ENCODE measurements at regions not wholly inside any gene's neighbourhood (a gene's known extent, or its start where the extent isn't known, plus 50 kb on each side); places are given as distances from the start of the nearest gene placed in this dataset.

GRCh38 chr2:237026981-237027711, 58.5 kb upstream of the COPS8 start:
- TF ChIP-seq POLR2A (IDR thresholded peaks at IDR 0.05) = no peak
- TF ChIP-seq, protein P1, sequence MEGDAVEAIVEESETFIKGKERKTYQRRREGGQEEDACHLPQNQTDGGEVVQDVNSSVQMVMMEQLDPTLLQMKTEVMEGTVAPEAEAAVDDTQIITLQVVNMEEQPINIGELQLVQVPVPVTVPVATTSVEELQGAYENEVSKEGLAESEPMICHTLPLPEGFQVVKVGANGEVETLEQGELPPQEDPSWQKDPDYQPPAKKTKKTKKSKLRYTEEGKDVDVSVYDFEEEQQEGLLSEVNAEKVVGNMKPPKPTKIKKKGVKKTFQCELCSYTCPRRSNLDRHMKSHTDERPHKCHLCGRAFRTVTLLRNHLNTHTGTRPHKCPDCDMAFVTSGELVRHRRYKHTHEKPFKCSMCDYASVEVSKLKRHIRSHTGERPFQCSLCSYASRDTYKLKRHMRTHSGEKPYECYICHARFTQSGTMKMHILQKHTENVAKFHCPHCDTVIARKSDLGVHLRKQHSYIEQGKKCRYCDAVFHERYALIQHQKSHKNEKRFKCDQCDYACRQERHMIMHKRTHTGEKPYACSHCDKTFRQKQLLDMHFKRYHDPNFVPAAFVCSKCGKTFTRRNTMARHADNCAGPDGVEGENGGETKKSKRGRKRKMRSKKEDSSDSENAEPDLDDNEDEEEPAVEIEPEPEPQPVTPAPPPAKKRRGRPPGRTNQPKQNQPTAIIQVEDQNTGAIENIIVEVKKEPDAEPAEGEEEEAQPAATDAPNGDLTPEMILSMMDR (IDR thresholded peaks at IDR 0.05) = peak in 1 of 3 donors; percentile 86
